Skeletal muscle tissue (tissue), 3 donors: ENCODE measurements at regions not wholly inside any gene's neighbourhood (a gene's known extent, or its start where the extent isn't known, plus 50 kb on each side); places are given as distances from the start of the nearest gene placed in this dataset.

Source experiments
- H3K27ac ChIP-seq: one replicate; pipeline ENCODE4 v1.7.0; 2013; ENCODE audit warnings: mild to moderate bottlenecking, low read depth, low read length, inconsistent platforms
- H3K27me3 ChIP-seq, 3 donors: one replicate each; pipeline ENCODE4 v1.7.0; 2013; ENCODE audit warnings: low read length in 3 of 3; ENCODE audit not compliant: control insufficient read depth in 3 of 3, insufficient read depth in 3 of 3
- H3K36me3 ChIP-seq, 3 donors: one replicate each; pipeline ENCODE4 v1.7.0; 2013; ENCODE audit warnings: low read length in 3 of 3; ENCODE audit not compliant: control insufficient read depth in 3 of 3, insufficient read depth in 3 of 3
- H3K4me1 ChIP-seq, 3 donors: one replicate each; pipeline ENCODE4 v1.7.0; 2013; ENCODE audit warnings: low read length in 3 of 3, mild to moderate bottlenecking in 3 of 3; ENCODE audit not compliant: control insufficient read depth in 3 of 3, insufficient read depth in 3 of 3
- H3K4me3 ChIP-seq, 3 donors: one replicate each; pipeline ENCODE4 v1.7.0; 2013; ENCODE audit warnings: low read length in 3 of 3
- H3K9ac ChIP-seq, 3 donors: one replicate each; pipeline ENCODE4 v1.7.0; 2013; ENCODE audit warnings: low read length in 3 of 3, mild to moderate bottlenecking in 3 of 3, moderate library complexity in 2 of 3, low read depth in 1 of 3
- H3K9me3 ChIP-seq, 3 donors: one replicate each; pipeline ENCODE4 v1.7.0; 2013; ENCODE audit warnings: low read length in 3 of 3; ENCODE audit not compliant: control insufficient read depth in 3 of 3
- donor health status: Osteomylitis.

GRCh38 chr11:113532697-113533424, 57.7 kb upstream of the DRD2 start:
- H3K36me3 ChIP-seq: no peaks in the 10 kb centered on the region
- peaks cover 10 to 11% (median 11%) of the 10 kb centered on the region in 3 donors for H3K4me1 ChIP-seq
- peaks cover 0 to 5% (median 0%) of the 10 kb centered on the region in 3 donors for H3K27me3 ChIP-seq
- no peak overlapping the region for H3K9ac ChIP-seq
- H3K9me3 ChIP-seq: no peaks in the 10 kb centered on the region
- H3K4me3 ChIP-seq: no peak overlapping the region
- H3K27ac ChIP-seq: no peak overlapping the region

GRCh38 chr11:113531575-113532451, 56.6 kb upstream of the DRD2 start:
- H3K27me3 ChIP-seq: peaks cover 0 to 5% (median 0%) of the 10 kb centered on the region in 3 donors
- no peak overlapping the region for H3K9ac ChIP-seq
- H3K9me3 ChIP-seq: no peaks in the 10 kb centered on the region
- H3K4me1 ChIP-seq: peaks cover 10 to 11% (median 11%) of the 10 kb centered on the region in 3 donors
- no peaks in the 10 kb centered on the region for H3K36me3 ChIP-seq
- no peak overlapping the region for H3K27ac ChIP-seq
- no peak overlapping the region for H3K4me3 ChIP-seq

- H3K9me3 ChIP-seq: no peaks in the 10 kb centered on the region
- no peak overlapping the region for H3K9ac ChIP-seq
- H3K36me3 ChIP-seq: no peaks in the 10 kb centered on the region
- no peak overlapping the region for H3K4me3 ChIP-seq
- peaks cover 10 to 11% (median 11%) of the 10 kb centered on the region in 3 donors for H3K4me1 ChIP-seq
- no peak overlapping the region for H3K27ac ChIP-seq
- H3K27me3 ChIP-seq: peaks cover 0 to 5% (median 0%) of the 10 kb centered on the region in 3 donors
Observed at GRCh38 chr11:113531083-113531482, 55.9 kb upstream of the DRD2 start.

- Histone ChIP-seq H3K27ac (no peak overlapping the region), H3K9ac (no peak overlapping the region), H3K27me3 (peaks cover 0 to 5% (median 0%) of the 10 kb centered on the region in 3 donors), H3K36me3 (no peaks in the 10 kb centered on the region), H3K9me3 (no peaks in the 10 kb centered on the region), H3K4me1 (peaks cover 10 to 11% (median 11%) of the 10 kb centered on the region in 3 donors), H3K4me3 (no peak overlapping the region)
Observed at GRCh38 chr11:113529606-113530005, 54.4 kb upstream of the DRD2 start.

GRCh38 chr11:113528982-113529381, 53.8 kb upstream of the DRD2 start:
- H3K27me3 ChIP-seq: peaks cover 0 to 5% (median 0%) of the 10 kb centered on the region in 3 donors
- no peaks in the 10 kb centered on the region for H3K9me3 ChIP-seq
- H3K36me3 ChIP-seq: no peaks in the 10 kb centered on the region
- H3K4me1 ChIP-seq: peaks cover 10 to 11% (median 11%) of the 10 kb centered on the region in 3 donors
- no peak overlapping the region for H3K27ac ChIP-seq
- no peak overlapping the region for H3K4me3 ChIP-seq
- H3K9ac ChIP-seq: no peak overlapping the region

GRCh38 chr11:113526521-113526920, 51.3 kb upstream of the DRD2 start:
- Histone ChIP-seq H3K27me3 (peaks cover 0 to 8% (median 4%) of the 10 kb centered on the region in 3 donors), H3K9ac (no peak overlapping the region), H3K27ac (no peak overlapping the region), H3K9me3 (no peaks in the 10 kb centered on the region), H3K4me1 (peaks cover 8 to 11% (median 11%) of the 10 kb centered on the region in 3 donors), H3K4me3 (no peak overlapping the region), H3K36me3 (no peaks in the 10 kb centered on the region)
